ENCODE measurements at regions not wholly inside any gene's neighbourhood (a gene's known extent, or its start where the extent isn't known, plus 50 kb on each side); places are given as distances from the start of the nearest gene placed in this dataset.

DNA sequence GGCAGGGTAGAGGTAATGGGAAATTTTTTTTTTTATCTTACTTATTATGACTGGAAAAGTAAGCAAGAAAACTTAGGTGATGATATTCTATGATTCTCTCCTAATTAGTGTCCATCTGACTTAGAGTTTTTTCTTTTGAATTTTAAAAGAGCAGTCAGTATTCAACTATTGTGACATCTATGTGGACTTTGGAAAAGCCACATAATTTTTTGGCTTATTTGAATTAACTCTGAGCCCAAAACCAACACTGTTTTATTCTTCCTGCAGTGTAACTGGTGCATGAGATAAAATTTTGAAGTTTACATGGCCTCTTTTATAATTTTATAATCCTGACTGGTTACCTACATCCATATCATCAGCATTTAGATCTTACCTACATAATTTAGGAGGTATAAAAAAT is 619.7 kb downstream of the EPM2A start:
- no peak for DNase-seq (ENCODE audit: low read depth, low spot score)
- intact Hi-C loops (cut with micrococcal nuclease; ENCODE audit: unreplicated experiment): no loop called here
- ATAC-seq: no peak
- Histone ChIP-seq H3K27ac (ENCODE audit: low read length) (no peak overlapping the region), H3K9me3 (ENCODE audit: control insufficient read depth, insufficient read depth, low read depth, low read length) (no peaks in the 10 kb centered on the region), H3K36me3 (ENCODE audit: control insufficient read depth, insufficient read depth, low read length) (no peaks in the 10 kb centered on the region), H3K4me1 (ENCODE audit: control insufficient read depth, insufficient read depth, low read length) (no peaks in the 10 kb centered on the region), H3K27me3 (ENCODE audit: control insufficient read depth, insufficient read depth, low read length) (no peaks in the 10 kb centered on the region), H3K4me3 (ENCODE audit: low read depth in 2 of 2, low read length in 2 of 2) (no peak overlapping the region)
- ChIA-PET POLR2A (no interaction called here), CTCF (no interaction called here)
- TF ChIP-seq SIN3A (IDR thresholded peaks at IDR 0.05; ENCODE audit: borderline replicate concordance, insufficient read depth, low read depth, low read length): no peak
- no peak for TF ChIP-seq TCF7L2 (IDR thresholded peaks at IDR 0.05; ENCODE audit: low read depth, low read length)
- TF ChIP-seq, protein P1, sequence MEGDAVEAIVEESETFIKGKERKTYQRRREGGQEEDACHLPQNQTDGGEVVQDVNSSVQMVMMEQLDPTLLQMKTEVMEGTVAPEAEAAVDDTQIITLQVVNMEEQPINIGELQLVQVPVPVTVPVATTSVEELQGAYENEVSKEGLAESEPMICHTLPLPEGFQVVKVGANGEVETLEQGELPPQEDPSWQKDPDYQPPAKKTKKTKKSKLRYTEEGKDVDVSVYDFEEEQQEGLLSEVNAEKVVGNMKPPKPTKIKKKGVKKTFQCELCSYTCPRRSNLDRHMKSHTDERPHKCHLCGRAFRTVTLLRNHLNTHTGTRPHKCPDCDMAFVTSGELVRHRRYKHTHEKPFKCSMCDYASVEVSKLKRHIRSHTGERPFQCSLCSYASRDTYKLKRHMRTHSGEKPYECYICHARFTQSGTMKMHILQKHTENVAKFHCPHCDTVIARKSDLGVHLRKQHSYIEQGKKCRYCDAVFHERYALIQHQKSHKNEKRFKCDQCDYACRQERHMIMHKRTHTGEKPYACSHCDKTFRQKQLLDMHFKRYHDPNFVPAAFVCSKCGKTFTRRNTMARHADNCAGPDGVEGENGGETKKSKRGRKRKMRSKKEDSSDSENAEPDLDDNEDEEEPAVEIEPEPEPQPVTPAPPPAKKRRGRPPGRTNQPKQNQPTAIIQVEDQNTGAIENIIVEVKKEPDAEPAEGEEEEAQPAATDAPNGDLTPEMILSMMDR (IDR thresholded peaks at IDR 0.05): no peak
- no peak for TF ChIP-seq POLR2AphosphoS5 (IDR thresholded peaks at IDR 0.05; ENCODE audit: low read depth, low read length)
- TF ChIP-seq, protein P2, sequence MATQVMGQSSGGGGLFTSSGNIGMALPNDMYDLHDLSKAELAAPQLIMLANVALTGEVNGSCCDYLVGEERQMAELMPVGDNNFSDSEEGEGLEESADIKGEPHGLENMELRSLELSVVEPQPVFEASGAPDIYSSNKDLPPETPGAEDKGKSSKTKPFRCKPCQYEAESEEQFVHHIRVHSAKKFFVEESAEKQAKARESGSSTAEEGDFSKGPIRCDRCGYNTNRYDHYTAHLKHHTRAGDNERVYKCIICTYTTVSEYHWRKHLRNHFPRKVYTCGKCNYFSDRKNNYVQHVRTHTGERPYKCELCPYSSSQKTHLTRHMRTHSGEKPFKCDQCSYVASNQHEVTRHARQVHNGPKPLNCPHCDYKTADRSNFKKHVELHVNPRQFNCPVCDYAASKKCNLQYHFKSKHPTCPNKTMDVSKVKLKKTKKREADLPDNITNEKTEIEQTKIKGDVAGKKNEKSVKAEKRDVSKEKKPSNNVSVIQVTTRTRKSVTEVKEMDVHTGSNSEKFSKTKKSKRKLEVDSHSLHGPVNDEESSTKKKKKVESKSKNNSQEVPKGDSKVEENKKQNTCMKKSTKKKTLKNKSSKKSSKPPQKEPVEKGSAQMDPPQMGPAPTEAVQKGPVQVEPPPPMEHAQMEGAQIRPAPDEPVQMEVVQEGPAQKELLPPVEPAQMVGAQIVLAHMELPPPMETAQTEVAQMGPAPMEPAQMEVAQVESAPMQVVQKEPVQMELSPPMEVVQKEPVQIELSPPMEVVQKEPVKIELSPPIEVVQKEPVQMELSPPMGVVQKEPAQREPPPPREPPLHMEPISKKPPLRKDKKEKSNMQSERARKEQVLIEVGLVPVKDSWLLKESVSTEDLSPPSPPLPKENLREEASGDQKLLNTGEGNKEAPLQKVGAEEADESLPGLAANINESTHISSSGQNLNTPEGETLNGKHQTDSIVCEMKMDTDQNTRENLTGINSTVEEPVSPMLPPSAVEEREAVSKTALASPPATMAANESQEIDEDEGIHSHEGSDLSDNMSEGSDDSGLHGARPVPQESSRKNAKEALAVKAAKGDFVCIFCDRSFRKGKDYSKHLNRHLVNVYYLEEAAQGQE (IDR thresholded peaks at IDR 0.05; ENCODE audit: insufficient read depth in 1 of 2, low read depth in 2 of 2, low read length in 1 of 2): no peak
- no TSS peak for BruUV-seq (replicated peaks)
- in situ Hi-C loops (cut with HindIII; ENCODE audit: low pct_unique_long_range_greater_than_20kb, low sequenced_read_pairs): no loop called here

DNA sequence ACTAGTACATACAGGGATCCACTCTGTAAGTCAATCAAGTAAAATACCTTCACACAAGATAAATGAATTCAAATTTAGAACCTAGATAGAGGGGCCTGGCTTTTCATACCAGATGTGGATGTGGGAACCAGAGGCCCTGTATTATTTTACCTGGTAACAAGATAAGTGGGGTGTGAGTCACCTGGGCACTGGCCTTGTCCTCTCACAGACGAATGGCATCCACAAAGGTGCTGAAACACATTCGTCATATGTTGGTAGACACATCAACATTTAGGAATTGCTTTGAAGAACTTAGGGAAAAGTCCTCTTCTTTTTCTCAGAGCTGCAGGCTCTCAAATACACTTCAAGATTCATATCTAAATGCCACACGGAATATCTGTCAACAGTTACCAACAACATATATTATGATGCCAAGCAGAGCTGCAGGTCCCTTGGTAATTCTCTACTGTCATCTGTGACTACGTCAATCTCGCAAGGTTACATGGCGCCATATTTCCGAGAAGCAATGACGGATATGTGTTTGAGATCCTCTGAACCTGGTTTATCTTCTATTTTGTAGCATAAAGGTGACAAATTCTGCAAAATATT is 618.6 kb downstream of the EPM2A start:
- H3K4me3 ChIP-seq (ENCODE audit: low read depth in 2 of 2, low read length in 2 of 2): no peak overlapping the region
- TF ChIP-seq POLR2AphosphoS5 (IDR thresholded peaks at IDR 0.05; ENCODE audit: low read depth, low read length): no peak
- no peak for TF ChIP-seq TCF7L2 (IDR thresholded peaks at IDR 0.05; ENCODE audit: low read depth, low read length)
- ChIA-PET POLR2A (interaction anchor here (0.6 kb wide), 1 partner anchor 18 kb away, joined by 3 read pairs; no protein-coding TSS in a partner anchor), CTCF (no interaction called here)
- H3K9me3 ChIP-seq (ENCODE audit: control insufficient read depth, insufficient read depth, low read depth, low read length): no peaks in the 10 kb centered on the region
- no peaks in the 10 kb centered on the region for H3K27me3 ChIP-seq (ENCODE audit: control insufficient read depth, insufficient read depth, low read length)
- no peak overlapping the region for H3K27ac ChIP-seq (ENCODE audit: low read length)
- in situ Hi-C loops (cut with HindIII; ENCODE audit: low pct_unique_long_range_greater_than_20kb, low sequenced_read_pairs): no loop called here
- ATAC-seq: no peak
- no peaks in the 10 kb centered on the region for H3K36me3 ChIP-seq (ENCODE audit: control insufficient read depth, insufficient read depth, low read length)
- no peaks in the 10 kb centered on the region for H3K4me1 ChIP-seq (ENCODE audit: control insufficient read depth, insufficient read depth, low read length)
- no peak for DNase-seq (ENCODE audit: low read depth, low spot score)
- no TSS peak for BruUV-seq (replicated peaks)
- intact Hi-C loops (cut with micrococcal nuclease; ENCODE audit: unreplicated experiment): no loop called here

DNA sequence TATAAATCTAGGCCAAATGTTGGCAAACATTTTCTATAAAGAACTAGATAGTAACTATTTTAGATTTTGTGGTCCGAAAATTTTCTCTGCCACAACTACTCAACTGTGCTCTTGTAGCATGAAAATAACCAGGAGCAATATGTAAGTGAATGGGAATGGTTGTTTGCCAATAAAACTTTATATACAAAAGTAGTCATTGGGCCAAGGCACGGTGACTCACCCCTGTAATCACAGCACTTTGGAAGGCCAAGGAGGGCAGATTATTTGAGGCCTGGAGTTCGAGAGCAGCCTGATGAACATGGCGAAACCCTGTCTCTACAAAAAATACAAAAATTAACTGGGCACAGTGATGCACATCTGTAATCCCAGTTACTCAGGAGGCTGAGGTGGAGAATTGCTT is 617.1 kb downstream of the EPM2A start:
- TF ChIP-seq TCF7L2 (IDR thresholded peaks at IDR 0.05; ENCODE audit: low read depth, low read length) (no peak), SIN3A (IDR thresholded peaks at IDR 0.05; ENCODE audit: borderline replicate concordance, insufficient read depth, low read depth, low read length) (no peak)
- TF ChIP-seq, protein P2 (IDR thresholded peaks at IDR 0.05; ENCODE audit: insufficient read depth in 1 of 2, low read depth in 2 of 2, low read length in 1 of 2): no peak
- TF ChIP-seq, protein P1 (IDR thresholded peaks at IDR 0.05): no peak
- no peaks in the 10 kb centered on the region for H3K36me3 ChIP-seq (ENCODE audit: control insufficient read depth, insufficient read depth, low read length)
- ChIA-PET CTCF (no interaction called here), POLR2A (no interaction called here)
- in situ Hi-C loops (cut with HindIII; ENCODE audit: low pct_unique_long_range_greater_than_20kb, low sequenced_read_pairs) (no loop called here), intact Hi-C loops (cut with micrococcal nuclease; ENCODE audit: unreplicated experiment) (no loop called here)
- H3K9me3 ChIP-seq (ENCODE audit: control insufficient read depth, insufficient read depth, low read depth, low read length): no peaks in the 10 kb centered on the region; the same call in 1 of the 2 replicates
- no TSS peak for BruUV-seq (replicated peaks)
- DNase-seq (ENCODE audit: low read depth, low spot score) (no peak), ATAC-seq (no peak)
- H3K27ac ChIP-seq (ENCODE audit: low read length): no peak overlapping the region
- no peaks in the 10 kb centered on the region for H3K27me3 ChIP-seq (ENCODE audit: control insufficient read depth, insufficient read depth, low read length)
- no peak overlapping the region for H3K4me3 ChIP-seq (ENCODE audit: low read depth in 2 of 2, low read length in 2 of 2)
- no peaks in the 10 kb centered on the region for H3K4me1 ChIP-seq (ENCODE audit: control insufficient read depth, insufficient read depth, low read length)
